ENCODE measurements at regions not wholly inside any gene's neighbourhood (a gene's known extent, or its start where the extent isn't known, plus 50 kb on each side); places are given as distances from the start of the nearest gene placed in this dataset.

DNA sequence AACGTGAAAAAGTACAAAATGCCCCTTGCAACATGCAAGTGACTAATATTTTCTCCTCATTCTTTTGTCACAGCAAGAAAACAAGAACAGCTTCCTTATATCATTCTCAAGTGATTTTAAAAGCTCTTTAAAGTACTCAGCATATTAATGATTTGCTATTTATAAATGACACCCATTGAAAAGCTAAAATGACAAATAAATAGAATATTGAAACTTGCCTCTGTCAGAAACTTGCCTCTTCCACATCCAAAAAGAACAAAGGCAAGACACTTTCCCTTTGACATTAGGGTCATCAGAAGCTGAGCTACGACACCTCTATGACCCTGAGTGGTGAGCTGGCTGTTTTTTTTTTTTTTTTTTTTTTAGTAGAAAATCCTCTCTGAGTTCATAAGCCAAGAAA lies 339.6 kb upstream of the ITGA1 start:
- no peak for TF ChIP-seq GATA3 (IDR thresholded peaks at IDR 0.05; ENCODE audit: low read depth, low read length)
- no peak for TF ChIP-seq GATA2 (IDR thresholded peaks at IDR 0.05; ENCODE audit: low read depth, low read length)

Data from SH-SY5Y (cell line).